ENCODE measurements at regions not wholly inside any gene's neighbourhood (a gene's known extent, or its start where the extent isn't known, plus 50 kb on each side); places are given as distances from the start of the nearest gene placed in this dataset.

GRCh38 chr2:147686365-147686764 is 158.5 kb upstream of the ACVR2A start:
- TF ChIP-seq, protein P1, sequence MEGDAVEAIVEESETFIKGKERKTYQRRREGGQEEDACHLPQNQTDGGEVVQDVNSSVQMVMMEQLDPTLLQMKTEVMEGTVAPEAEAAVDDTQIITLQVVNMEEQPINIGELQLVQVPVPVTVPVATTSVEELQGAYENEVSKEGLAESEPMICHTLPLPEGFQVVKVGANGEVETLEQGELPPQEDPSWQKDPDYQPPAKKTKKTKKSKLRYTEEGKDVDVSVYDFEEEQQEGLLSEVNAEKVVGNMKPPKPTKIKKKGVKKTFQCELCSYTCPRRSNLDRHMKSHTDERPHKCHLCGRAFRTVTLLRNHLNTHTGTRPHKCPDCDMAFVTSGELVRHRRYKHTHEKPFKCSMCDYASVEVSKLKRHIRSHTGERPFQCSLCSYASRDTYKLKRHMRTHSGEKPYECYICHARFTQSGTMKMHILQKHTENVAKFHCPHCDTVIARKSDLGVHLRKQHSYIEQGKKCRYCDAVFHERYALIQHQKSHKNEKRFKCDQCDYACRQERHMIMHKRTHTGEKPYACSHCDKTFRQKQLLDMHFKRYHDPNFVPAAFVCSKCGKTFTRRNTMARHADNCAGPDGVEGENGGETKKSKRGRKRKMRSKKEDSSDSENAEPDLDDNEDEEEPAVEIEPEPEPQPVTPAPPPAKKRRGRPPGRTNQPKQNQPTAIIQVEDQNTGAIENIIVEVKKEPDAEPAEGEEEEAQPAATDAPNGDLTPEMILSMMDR (IDR thresholded peaks at IDR 0.05) = no peak
- TF ChIP-seq POLR2A (IDR thresholded peaks at IDR 0.05) (no peak), EP300 (IDR thresholded peaks at IDR 0.05) (no peak)

All from suprapubic skin (tissue), 3 donors.